Stomach (tissue), 8 donors: ENCODE measurements at regions not wholly inside any gene's neighbourhood (a gene's known extent, or its start where the extent isn't known, plus 50 kb on each side); places are given as distances from the start of the nearest gene placed in this dataset.
A peak's percentile ranks its signal among the peaks of the same experiment; 100 is the strongest.
"Not testable (repeated sequence)": the region's sequence is repeated elsewhere in the genome, so short reads cannot be mapped to it uniquely, and the experiment has no call there.

Source experiments
- DNase-seq, 2 donors: peaks; one replicate each; pipeline versions ENCODE4 v3.0.0 to v3.0.0-alpha.2; 2013 to 2019
- H3K27ac ChIP-seq, 5 donors: fragments of 200-600 bp in 4 of 5; sonication (generic) in 4 of 5; one replicate each; pipeline ENCODE4 v1.5.1; 2013 to 2019; ENCODE audit warnings: mild to moderate bottlenecking in 1 of 5, moderate library complexity in 1 of 5
- H3K27me3 ChIP-seq, 3 donors: fragments of 200-600 bp; sonication (generic); one replicate each; pipeline ENCODE4 v1.5.1; 2017 to 2019; ENCODE audit warnings: mixed run types in 1 of 3
- H3K36me3 ChIP-seq, 4 donors: fragments of 200-600 bp; sonication (generic); 1 replicate in 3 of 4; 2 replicates in 1 of 4; pipeline ENCODE4 v1.5.1; 2016 to 2019
- H3K4me1 ChIP-seq, 4 donors: fragments of 200-600 bp; sonication (generic); one replicate each; pipeline ENCODE4 v1.5.1; 2016 to 2019
- H3K4me3 ChIP-seq, 4 donors: fragments of 200-600 bp; sonication (generic) in 3 of 4; one replicate each; pipeline ENCODE4 v1.5.1; 2016 to 2019; ENCODE audit warnings: mild to moderate bottlenecking in 1 of 4
- H3K9me3 ChIP-seq, 4 donors: fragments of 200-600 bp; sonication (generic); one replicate each; pipeline ENCODE4 v1.5.1; 2016 to 2019
- CTCF ChIP-seq, 7 experiments: fragments of 450-650 bp in 4 of 7; fragments of 200-600 bp in 3 of 7; sonication (generic) in 3 of 7; IDR thresholded peaks; one replicate each; pipeline ENCODE4 v1.5.1; 2016 to 2019; ENCODE audit warnings: antibody characterized with exemption in 7 of 7, control low read depth in 2 of 7, mild to moderate bottlenecking in 1 of 7
- EP300 ChIP-seq: sonication (generic); formaldehyde crosslinking; IDR thresholded peaks from one replicate; pipeline ENCODE4 v1.6.1; 2017; ENCODE audit warnings: antibody characterized with exemption
- POLR2A ChIP-seq, 4 donors: fragments of 450-650 bp; IDR thresholded peaks; one replicate each; pipeline ENCODE4 v1.6.1; 2016; ENCODE audit warnings: antibody characterized with exemption in 4 of 4, control low read depth in 2 of 4, mild to moderate bottlenecking in 1 of 4, moderate library complexity in 1 of 4
- POLR2AphosphoS5 ChIP-seq, 3 donors: sonication (generic); formaldehyde crosslinking; IDR thresholded peaks; one replicate each; pipeline ENCODE4 v1.6.1; 2016; ENCODE audit warnings: antibody characterized with exemption in 3 of 3
- WGBS, 5 donors: extraction: QIAGEN DNeasy Blood & Tissue Kit in 3 of 5; methylation state at CpG; one replicate each; pipeline versions ENCODE4 v1.1.5 to v1.1.7; 2013 to 2018; 5-methylcytosine and 5-hydroxymethylcytosine counted together
- intact Hi-C: fragments of 100-400 bp; cut with DNase I; formaldehyde crosslinking; loops from one replicate; pipeline ENCODE4 v1.15.1; 2023; ENCODE audit warnings: low total_unique reads
- donor health status: healthy with polysubstance abuse.
- donor health status: Bipolar disorder and iron deficiency.
- donor health status: healthy.

GRCh38 chr10:29815572-29815971, 180.8 kb upstream of the SVIL start:
- intact Hi-C loops, result no loop called here
- H3K27me3 ChIP-seq, result no peaks in the 10 kb centered on the region
- H3K27ac ChIP-seq, result peak overlapping the region in 1 of 5 donors; percentile 91
- H3K4me1 ChIP-seq, result peaks cover 0 to 22% (median 11%) of the 10 kb centered on the region in 4 donors
- H3K36me3 ChIP-seq, result no peaks in the 10 kb centered on the region
- DNase-seq, result no peak
- TF ChIP-seq EP300 (no peak), CTCF (IDR thresholded peaks at IDR 0.05) (no peak)
- WGBS, 5 donors, result 77 to 83% (median 79%) methylated on average over 2 of the region's 2 CpGs
- H3K9me3 ChIP-seq, result no peaks in the 10 kb centered on the region
- no peak overlapping the region for H3K4me3 ChIP-seq

GRCh38 chr10:29811751-29812427, 177.1 kb upstream of the SVIL start:
- Histone ChIP-seq H3K4me3 (no peak overlapping the region), H3K9me3 (no peaks in the 10 kb centered on the region), H3K27ac (peak overlapping the region in 4 of 5 donors; percentile 74 to 91 (median 82)), H3K36me3 (no peaks in the 10 kb centered on the region), H3K4me1 (peaks cover 0 to 20% (median 11%) of the 10 kb centered on the region in 4 donors), H3K27me3 (no peaks in the 10 kb centered on the region)
- peak in 1 of 2 donors; percentile 87 for DNase-seq
- intact Hi-C loops, result no loop called here
- TF ChIP-seq EP300, result peak; percentile 93
- no peak for TF ChIP-seq CTCF (IDR thresholded peaks at IDR 0.05)
- no peak for TF ChIP-seq POLR2A (IDR thresholded peaks at IDR 0.05)
- peak; percentile 67 to 93 (median 72) for TF ChIP-seq POLR2AphosphoS5 (IDR thresholded peaks at IDR 0.05)
- 10 to 17% (median 13%) methylated on average over 5 of the region's 5 CpGs for WGBS, 5 donors

- peak overlapping the region in 4 of 5 donors; percentile 74 to 91 (median 82) for H3K27ac ChIP-seq
- no peaks in the 10 kb centered on the region for H3K9me3 ChIP-seq
- no peak overlapping the region for H3K4me3 ChIP-seq
- H3K27me3 ChIP-seq, result no peaks in the 10 kb centered on the region
- no peaks in the 10 kb centered on the region for H3K36me3 ChIP-seq
- TF ChIP-seq EP300 (no peak), CTCF (IDR thresholded peaks at IDR 0.05) (no peak), POLR2AphosphoS5 (IDR thresholded peaks at IDR 0.05) (no peak), POLR2A (IDR thresholded peaks at IDR 0.05) (no peak)
- DNase-seq, result no peak
- H3K4me1 ChIP-seq, result peaks cover 0 to 20% (median 11%) of the 10 kb centered on the region in 4 donors
- 70 to 79% (median 71%) methylated on average over 2 of the region's 2 CpGs for WGBS, 5 donors
- intact Hi-C loops, result no loop called here
Observed at GRCh38 chr10:29810816-29811215, 176.0 kb upstream of the SVIL start.

- peaks cover 0 to 20% (median 11%) of the 10 kb centered on the region in 4 donors for H3K4me1 ChIP-seq
- 83 to 90% (median 86%) methylated on average over 3 of the region's 3 CpGs for WGBS, 5 donors
- H3K27me3 ChIP-seq, H3K36me3 ChIP-seq, DNase-seq, intact Hi-C loops, H3K4me3 ChIP-seq, H3K9me3 ChIP-seq: not testable (repeated sequence)
- H3K27ac ChIP-seq, result peak overlapping the region in 4 of 5 donors; percentile 74 to 91 (median 82)
Observed at GRCh38 chr10:29810231-29810630, 175.5 kb upstream of the SVIL start.

- intact Hi-C loops, result no loop called here
- 72 to 87% (median 77%) methylated on average over 5 of the region's 5 CpGs for WGBS, 5 donors
Observed at GRCh38 chr10:29809383-29809782, 174.6 kb upstream of the SVIL start.

More at GRCh38 chr10:29809383-29809782, 174.6 kb upstream of the SVIL start:
- peaks cover 0 to 26% (median 13%) of the 10 kb centered on the region in 4 donors for H3K4me1 ChIP-seq
- TF ChIP-seq EP300, result no peak
- no peak overlapping the region for H3K4me3 ChIP-seq
- H3K27me3 ChIP-seq, result no peaks in the 10 kb centered on the region
- no peaks in the 10 kb centered on the region for H3K9me3 ChIP-seq
- peak overlapping the region in 1 of 5 donors; percentile 91 for H3K27ac ChIP-seq
- no peaks in the 10 kb centered on the region for H3K36me3 ChIP-seq
- no peak for DNase-seq
